GM12878 (cell line): ENCODE measurements at regions not wholly inside any gene's neighbourhood (a gene's known extent, or its start where the extent isn't known, plus 50 kb on each side); places are given as distances from the start of the nearest gene placed in this dataset.

ENCODE experiments used
- ATAC-seq: fragments of 200-7000 bp; cut with Tn5 transposase; 3 replicates; pipeline ENCODE4 v1.9.1; 2020; ENCODE audit warnings: mild to moderate bottlenecking, moderate library complexity
- BruUV-seq: library from RNA; stranded (reverse); fragments of 400-500 nt; replicated peaks from 2 replicates; lab custom pipeline; 2021; lab: Mats Ljungman, UMichigan
- CTCF ChIA-PET: fragments of 300-600 bp; sonication (Branson Sonifier 250); formaldehyde crosslinking; extraction: SDS; loops from one replicate; lab custom pipeline; 2021; ENCODE audit warnings: inconsistent platforms; lab: Yijun Ruan, JAX
- POLR2A ChIA-PET: fragments of 350-600 bp; formaldehyde crosslinking; extraction: SDS; loops from one replicate; lab custom pipeline; 2021; ENCODE audit warnings: inconsistent platforms; lab: Charles Lee
- RAD21 ChIA-PET: fragments of 300-600 bp; sonication (Branson Sonifier 250); formaldehyde crosslinking; loops from one replicate; lab custom pipeline; 2023; ENCODE audit warnings: antibody characterized with exemption; ENCODE audit not compliant: unreplicated experiment; lab: Charles Lee
- SMC1A ChIA-PET: fragments of 300-600 bp; sonication (Branson Sonifier 250); formaldehyde crosslinking; loops from one replicate; lab custom pipeline; 2023; ENCODE audit not compliant: unreplicated experiment, uncharacterized antibody; lab: Charles Lee
- DNase-seq: peaks from one replicate; pipeline ENCODE4 v3.0.0-alpha.2; 2011; ENCODE audit warnings: low read depth, low spot score
- FAIRE-seq: peaks from 3 replicates; lab custom pipeline; 2011; peaks lifted over from hg19 to GRCh38; lab: Jason Lieb, UNC
- H2AFZ ChIP-seq: 2 replicates; pipeline ENCODE4 v1.6.0; 2011; ENCODE audit warnings: low read depth, low read length, control low read depth; ENCODE audit not compliant: control insufficient read depth
- H3K27ac ChIP-seq: 2 replicates; pipeline ENCODE4 v1.5.1; 2011; ENCODE audit warnings: control low read depth; ENCODE audit not compliant: control insufficient read depth, insufficient read depth
- H3K27me3 ChIP-seq, 2 experiments: replicated peaks in 1 of 2; 2 replicates each; pipeline versions ENCODE4 v1.6.0 to v1.6.1; 2011; ENCODE audit warnings: low read length in 1 of 2; ENCODE audit not compliant: control insufficient read depth in 2 of 2, insufficient read depth in 2 of 2
- H3K36me3 ChIP-seq, 2 experiments: 2 replicates each; pipeline ENCODE4 v1.5.1; 2011; ENCODE audit warnings: low read length in 1 of 2; ENCODE audit not compliant: control insufficient read depth in 2 of 2, insufficient read depth in 2 of 2
- H3K4me1 ChIP-seq: 2 replicates; pipeline ENCODE4 v1.6.1; 2011; ENCODE audit warnings: mild to moderate bottlenecking, low read length, moderate library complexity, mixed read lengths; ENCODE audit not compliant: control insufficient read depth, insufficient read depth
- H3K4me2 ChIP-seq: 2 replicates; pipeline ENCODE4 v1.6.0; 2011; ENCODE audit warnings: control low read depth; ENCODE audit not compliant: control insufficient read depth, insufficient read depth
- H3K4me3 ChIP-seq: fragments of 200-600 bp; sonication (generic); 2 replicates; pipeline ENCODE4 v1.5.1; 2016
- H3K79me2 ChIP-seq: 2 replicates; pipeline ENCODE4 v1.6.0; 2011; ENCODE audit warnings: low read length; ENCODE audit not compliant: control insufficient read depth, insufficient read depth
- H3K9ac ChIP-seq: 2 replicates; pipeline ENCODE4 v1.8.0; 2011; ENCODE audit warnings: low read length, control low read depth, mixed read lengths; ENCODE audit not compliant: control insufficient read depth, insufficient read depth
- H3K9me3 ChIP-seq: replicated peaks from 3 replicates; pipeline ENCODE4 v1.5.1; 2011; ENCODE audit warnings: mild to moderate bottlenecking, low read length; ENCODE audit not compliant: control insufficient read depth, insufficient read depth
- H4K20me1 ChIP-seq: 2 replicates; pipeline ENCODE4 v1.6.0; 2011; ENCODE audit not compliant: control insufficient read depth, insufficient read depth
- LARP7 ChIP-seq: fragments of 450-650 bp; IDR thresholded peaks from 2 replicates; pipeline ENCODE4 v1.6.1; 2017; ENCODE audit warnings: mild to moderate bottlenecking
- STAT1 ChIP-seq: fragments of 450-650 bp; conservative IDR thresholded peaks from 2 replicates; pipeline ENCODE4 v1.6.1; 2014; ENCODE audit warnings: antibody characterized with exemption, mild to moderate bottlenecking
- SUPT20H ChIP-seq: IDR thresholded peaks from 2 replicates; pipeline ENCODE4 v1.6.1; 2011; ENCODE audit warnings: low read depth, mild to moderate bottlenecking, low read length, moderate library complexity, borderline replicate concordance; ENCODE audit not compliant: control insufficient read depth
- USF2 ChIP-seq: IDR thresholded peaks from 2 replicates; pipeline ENCODE4 v1.6.1; 2011; ENCODE audit warnings: low read depth, low read length, improper control_type of control experiment, borderline replicate concordance
- WGBS: methylation state at CpG from one replicate; pipeline ENCODE4 v1.1.6; 2016; ENCODE audit warnings: low lambda C conversion rate; ENCODE audit not compliant: insufficient replicate concordance, insufficient coverage; ENCODE audit errors: missing lambda C conversion rate; 5-methylcytosine and 5-hydroxymethylcytosine counted together
- in situ Hi-C: fragments of 300-500 bp; cut with MboI; formaldehyde crosslinking; loops from 9 replicates; pipeline ENCODE4 v1.14.3; 2018; ENCODE audit warnings: mixed read lengths
- intact Hi-C: fragments of 100-400 bp; cut with micrococcal nuclease; formaldehyde crosslinking; loops from one replicate; pipeline ENCODE4 v1.14.2; 2022; ENCODE audit not compliant: unreplicated experiment
- TF ChIP-seq, protein P1 (sequence below): fragments of 150-350 bp; IDR thresholded peaks from 2 replicates; pipeline ENCODE4 v1.6.1; 2016; ENCODE audit warnings: low read depth, low read length

GRCh38 chr10:85259908-85260307, 931.5 kb downstream of the CCSER2 start:
- H3K27me3 ChIP-seq, result no peaks in the 10 kb centered on the region
- BruUV-seq, result no TSS peak
- H3K4me2 ChIP-seq, result no peak overlapping the region
- CTCF ChIA-PET, result no interaction called here
- FAIRE-seq, result no peak
- no peaks in the 10 kb centered on the region for H3K4me1 ChIP-seq
- ATAC-seq, result no peak
- H4K20me1 ChIP-seq, result no peaks in the 10 kb centered on the region
- no peak overlapping the region for H3K9ac ChIP-seq
- H3K36me3 ChIP-seq, result no peaks in the 10 kb centered on the region
- no peak overlapping the region for H3K27ac ChIP-seq
- no peaks in the 10 kb centered on the region for H3K9me3 ChIP-seq
- no peak for TF ChIP-seq SUPT20H
- TF ChIP-seq, protein P1, sequence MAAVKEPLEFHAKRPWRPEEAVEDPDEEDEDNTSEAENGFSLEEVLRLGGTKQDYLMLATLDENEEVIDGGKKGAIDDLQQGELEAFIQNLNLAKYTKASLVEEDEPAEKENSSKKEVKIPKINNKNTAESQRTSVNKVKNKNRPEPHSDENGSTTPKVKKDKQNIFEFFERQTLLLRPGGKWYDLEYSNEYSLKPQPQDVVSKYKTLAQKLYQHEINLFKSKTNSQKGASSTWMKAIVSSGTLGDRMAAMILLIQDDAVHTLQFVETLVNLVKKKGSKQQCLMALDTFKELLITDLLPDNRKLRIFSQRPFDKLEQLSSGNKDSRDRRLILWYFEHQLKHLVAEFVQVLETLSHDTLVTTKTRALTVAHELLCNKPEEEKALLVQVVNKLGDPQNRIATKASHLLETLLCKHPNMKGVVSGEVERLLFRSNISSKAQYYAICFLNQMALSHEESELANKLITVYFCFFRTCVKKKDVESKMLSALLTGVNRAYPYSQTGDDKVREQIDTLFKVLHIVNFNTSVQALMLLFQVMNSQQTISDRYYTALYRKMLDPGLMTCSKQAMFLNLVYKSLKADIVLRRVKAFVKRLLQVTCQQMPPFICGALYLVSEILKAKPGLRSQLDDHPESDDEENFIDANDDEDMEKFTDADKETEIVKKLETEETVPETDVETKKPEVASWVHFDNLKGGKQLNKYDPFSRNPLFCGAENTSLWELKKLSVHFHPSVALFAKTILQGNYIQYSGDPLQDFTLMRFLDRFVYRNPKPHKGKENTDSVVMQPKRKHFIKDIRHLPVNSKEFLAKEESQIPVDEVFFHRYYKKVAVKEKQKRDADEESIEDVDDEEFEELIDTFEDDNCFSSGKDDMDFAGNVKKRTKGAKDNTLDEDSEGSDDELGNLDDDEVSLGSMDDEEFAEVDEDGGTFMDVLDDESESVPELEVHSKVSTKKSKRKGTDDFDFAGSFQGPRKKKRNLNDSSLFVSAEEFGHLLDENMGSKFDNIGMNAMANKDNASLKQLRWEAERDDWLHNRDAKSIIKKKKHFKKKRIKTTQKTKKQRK, result no peak
- no peak for TF ChIP-seq LARP7
- TF ChIP-seq USF2, result no peak
- TF ChIP-seq STAT1, result no peak
- in situ Hi-C loops, result no loop called here
- H2AFZ ChIP-seq, result no peak overlapping the region
- 1% methylated on average over 4 of the region's 4 CpGs for WGBS
- DNase-seq, result no peak
- H3K79me2 ChIP-seq, result no peaks in the 10 kb centered on the region
- SMC1A ChIA-PET, result no interaction called here
- POLR2A ChIA-PET, result no interaction called here
- intact Hi-C loops, result no loop called here
- RAD21 ChIA-PET, result interaction anchor here (0.6 kb wide), 1 partner anchor 25 kb away, joined by 3 read pairs; no protein-coding TSS in a partner anchor
- H3K4me3 ChIP-seq, result no peak overlapping the region
